Stimulated activated CD8-positive, alpha-beta memory T cell treated with anti-CD3 and anti-CD28 coated beads, Interleukin-4, amount 100 ng/mL, for 48 hours (primary cell): ENCODE measurements at regions not wholly inside any gene's neighbourhood (a gene's known extent, or its start where the extent isn't known, plus 50 kb on each side); places are given as distances from the start of the nearest gene placed in this dataset.

Experiments
- DNase-seq: peaks from one replicate; pipeline ENCODE4 v3.0.0-alpha.2; 2020

GRCh38 chr20:50258790-50259483, 68.3 kb downstream of the CEBPB start:
- no peak for DNase-seq

DNA sequence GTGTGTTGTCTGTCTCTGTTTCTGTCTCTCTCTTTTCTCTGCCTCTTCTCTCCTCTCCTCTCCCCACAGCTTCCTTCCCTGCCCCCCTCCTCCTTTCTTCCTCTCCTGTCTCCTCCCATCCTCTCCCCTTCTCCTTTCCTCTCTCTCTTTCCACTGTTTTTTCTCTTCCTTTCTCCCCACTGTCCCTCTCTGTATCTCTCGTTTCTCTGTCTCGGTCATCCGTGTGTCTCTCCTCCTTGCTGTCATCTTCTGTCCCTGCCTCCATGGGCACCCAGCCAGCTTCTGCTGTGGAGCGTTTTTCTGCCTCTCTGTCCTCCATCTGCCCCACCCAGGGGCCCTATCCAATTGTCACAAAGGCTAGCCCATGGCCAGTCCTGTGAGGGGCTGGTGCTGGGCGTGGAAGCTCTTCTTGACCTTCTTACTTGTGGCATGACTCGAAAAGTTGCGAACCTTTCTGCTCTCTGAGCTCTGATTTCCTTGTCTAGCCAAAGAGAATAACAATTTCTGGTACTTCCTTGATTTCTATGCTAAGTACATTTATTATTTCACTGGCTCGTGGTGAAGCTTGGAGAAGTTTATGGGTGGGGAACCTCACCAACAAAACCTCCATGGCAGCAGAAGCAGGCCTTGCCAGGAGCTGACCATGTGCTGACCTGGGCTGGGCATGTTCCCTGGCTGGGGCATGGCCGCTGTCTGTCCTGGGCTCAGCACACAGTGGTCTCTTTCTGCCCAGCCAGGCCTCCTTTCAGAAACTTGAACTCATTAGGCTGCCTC, 69.3 kb downstream of the CEBPB start:
- no peak for DNase-seq

DNA sequence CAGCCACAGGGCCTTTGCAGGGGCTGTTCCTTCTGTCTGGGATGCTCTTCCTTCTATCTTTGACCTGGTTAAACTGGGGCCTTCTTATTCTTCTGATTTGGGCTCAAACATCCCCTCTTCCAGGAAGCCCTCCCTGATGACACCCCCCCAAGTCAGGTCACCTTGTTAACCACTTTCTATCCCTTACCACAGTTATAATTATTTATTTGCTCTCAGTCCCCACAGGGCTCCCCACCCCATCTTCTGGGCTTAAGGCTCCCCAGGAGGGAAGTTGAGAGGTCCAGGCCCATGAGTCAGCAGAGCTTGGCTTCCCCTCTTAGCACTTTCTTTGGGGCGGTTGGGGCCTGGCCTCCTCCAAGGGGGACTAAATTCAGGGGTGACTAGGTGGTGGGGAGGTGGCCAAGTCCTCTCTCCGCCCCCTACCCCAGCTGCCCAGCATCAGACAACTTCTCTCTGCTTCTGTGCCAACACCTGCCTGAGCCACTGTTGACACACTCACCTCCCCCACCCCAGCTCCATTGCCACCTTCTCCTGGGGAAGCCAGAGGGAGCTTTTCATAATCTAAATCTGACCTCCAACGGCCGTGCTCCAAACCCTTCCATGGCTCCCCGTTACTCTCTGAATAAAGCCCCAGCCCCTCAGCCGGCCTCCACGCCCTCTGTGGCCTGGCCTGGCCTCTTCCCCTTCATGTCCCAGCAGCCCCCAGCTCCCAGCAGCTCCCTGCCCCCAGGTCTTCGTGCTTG, 70.0 kb downstream of the CEBPB start:
- DNase-seq, result no peak

DNA sequence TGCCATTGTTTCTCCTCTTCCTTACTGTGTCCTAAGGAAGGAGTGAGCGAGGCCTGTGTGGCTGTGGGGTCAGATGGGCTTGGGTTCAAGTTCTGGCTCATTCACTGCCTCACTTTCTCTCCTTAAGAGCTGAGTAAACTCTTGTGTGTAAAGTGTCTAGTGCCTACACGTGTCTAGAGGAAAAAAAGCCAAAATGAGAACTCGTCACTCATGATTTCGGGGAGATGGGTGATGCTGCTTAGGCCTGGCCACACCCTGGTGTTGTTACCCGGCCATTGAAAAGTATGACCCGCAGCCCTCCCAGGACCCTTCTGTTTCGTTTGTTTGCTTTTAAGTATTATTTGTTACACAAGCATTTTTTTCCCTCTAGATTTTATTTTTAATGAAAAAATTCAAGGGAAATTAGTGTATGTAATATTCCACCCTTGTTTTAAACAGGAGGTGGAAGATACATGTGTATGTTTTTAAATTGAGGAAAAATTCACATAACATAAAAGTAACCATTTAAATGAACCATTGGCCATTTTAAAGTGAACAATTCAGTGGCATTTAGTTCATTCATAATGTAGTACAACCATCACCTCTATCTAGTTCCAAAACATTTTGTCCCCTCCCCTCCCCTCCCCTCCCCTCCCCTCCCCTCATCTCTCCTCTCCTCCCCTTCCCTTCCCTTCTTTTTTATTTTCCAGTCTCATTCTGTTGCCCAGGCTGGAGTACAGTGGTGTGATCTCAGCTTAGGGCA, 71.0 kb downstream of the CEBPB start:
- no peak for DNase-seq

GRCh38 chr20:50263831-50264230, 73.2 kb downstream of the CEBPB start:
- DNase-seq, result no peak

DNA sequence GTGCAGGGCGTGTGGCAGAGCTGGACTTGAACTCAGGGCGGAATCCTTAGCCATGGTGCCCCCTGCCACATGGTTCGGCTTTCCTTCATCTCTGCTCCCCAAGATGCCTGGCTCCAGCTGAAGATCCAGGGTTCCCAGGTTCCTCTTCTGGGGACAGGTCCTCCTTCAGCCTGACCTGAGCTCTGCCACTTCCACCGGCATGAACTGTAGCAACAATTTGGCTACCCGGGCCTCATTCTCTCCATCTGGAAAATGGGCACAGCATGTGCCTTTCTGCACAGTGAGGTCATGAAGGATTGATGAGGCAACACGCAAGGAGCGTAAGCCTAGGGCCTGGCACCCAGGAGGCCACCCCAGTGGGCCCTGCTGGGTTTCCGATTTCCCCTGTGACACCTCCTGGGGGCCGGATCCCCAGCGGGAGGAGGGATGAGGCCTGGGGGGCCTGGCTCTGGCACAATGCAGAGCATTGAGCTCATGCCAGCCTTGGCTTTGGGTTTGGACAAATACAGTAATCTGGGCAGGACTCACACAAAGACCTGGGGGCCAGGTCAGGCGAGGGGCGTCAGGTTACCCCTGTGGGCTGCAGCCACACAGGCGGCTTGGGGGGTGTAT, 74.0 kb downstream of the CEBPB start:
- no peak for DNase-seq

DNA sequence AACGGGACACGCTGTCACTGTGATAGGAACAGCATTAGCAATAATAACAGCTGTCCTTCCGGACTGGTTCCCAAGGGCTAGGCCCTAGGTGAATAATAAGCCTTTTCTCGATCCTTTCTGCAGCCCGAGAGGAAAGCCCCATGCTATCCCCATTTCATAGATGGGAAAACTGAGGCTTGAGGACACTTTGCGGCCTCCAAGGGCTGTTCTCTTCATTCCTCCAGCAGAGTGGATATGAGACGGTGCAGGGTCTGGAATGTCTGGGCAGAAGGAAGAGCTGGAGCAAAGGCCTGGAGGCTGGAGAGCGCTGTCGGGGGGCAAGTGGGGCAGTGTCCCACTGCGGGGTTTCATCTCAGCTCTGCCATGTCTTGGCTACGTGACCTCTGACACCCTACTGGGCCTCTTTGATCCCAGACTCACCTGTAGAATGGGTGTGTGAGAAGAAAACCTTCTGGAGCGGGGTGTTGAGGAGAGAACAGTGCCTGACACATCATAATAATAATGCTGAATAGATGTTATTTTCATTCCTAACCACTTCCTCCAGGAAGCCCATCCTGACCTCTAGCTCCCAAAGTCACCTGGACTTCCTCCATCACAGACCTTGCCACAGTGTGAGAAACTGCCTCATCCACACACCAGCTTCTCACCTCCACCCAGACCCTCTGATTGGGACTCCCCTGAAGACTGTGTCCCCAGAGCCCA, 74.8 kb downstream of the CEBPB start:
- no peak for DNase-seq

GRCh38 chr20:50266293-50267040, 75.8 kb downstream of the CEBPB start:
- no peak for DNase-seq

GRCh38 chr20:50267041-50267865, 76.6 kb downstream of the CEBPB start:
- DNase-seq, result no peak

GRCh38 chr20:50267866-50268219, 77.2 kb downstream of the CEBPB start:
- DNase-seq, result no peak

DNA sequence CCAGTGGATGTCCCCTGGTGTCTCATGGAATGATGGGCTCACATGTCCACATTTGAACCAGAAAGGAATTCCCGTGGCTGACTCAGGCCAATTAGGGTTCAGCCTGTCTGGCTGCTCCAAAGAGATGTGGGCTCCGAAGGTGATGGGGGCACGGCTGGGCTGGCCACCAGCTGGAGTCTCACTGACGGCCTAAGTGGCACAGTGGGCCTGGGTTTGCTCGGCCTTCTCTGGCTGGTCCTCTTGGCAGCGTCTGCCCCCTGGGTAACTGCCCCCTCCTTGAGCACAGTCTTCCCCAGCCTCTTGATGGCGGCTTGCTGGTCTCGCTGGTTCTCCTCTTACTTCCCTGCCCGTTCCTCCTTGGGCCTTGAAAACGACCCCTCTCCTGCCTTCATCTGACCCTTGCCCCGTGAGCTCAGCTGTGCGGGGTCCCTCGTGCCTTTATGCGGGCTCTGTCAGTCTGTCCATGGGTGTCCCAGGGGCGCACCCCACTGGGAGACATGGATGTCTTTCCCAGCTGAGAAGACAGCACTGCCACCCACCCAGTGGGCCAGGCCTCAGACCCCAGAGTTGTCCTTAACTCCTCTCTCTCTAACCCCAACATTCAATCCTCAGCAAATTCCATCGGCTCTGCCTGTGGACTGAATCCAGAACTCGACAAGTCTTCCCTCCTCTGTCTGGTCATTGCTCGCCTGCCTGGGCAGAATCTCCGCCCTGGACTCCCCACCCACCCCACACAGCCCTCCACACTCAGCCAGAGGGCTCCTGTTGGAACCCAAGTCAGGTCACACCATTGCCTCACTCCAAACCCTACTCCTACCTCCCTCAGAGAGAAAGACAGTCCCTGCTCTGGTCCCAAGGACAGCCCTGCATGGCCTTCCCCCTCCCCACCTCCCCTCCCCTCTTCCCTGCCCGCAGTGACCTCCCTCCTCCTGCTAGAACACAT, 78.7 kb downstream of the CEBPB start:
- DNase-seq, result no peak

DNA sequence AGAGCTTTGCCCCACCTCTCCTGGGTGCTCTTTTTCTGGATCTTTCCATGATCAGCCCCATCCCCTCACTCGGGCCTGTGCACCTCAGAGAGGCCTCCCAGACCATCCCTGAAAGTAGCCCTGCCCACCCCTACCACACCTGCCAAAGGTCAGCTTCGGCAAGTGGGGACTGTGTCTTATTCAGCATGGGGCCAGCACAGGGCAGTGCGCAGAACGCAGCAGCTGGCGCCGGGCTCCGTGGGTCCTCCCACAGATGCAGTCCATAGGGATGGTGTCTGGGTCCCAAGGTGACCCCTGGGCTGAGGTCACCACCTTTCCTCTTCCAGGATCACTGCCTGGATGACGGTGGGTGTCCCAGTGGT, 79.4 kb downstream of the CEBPB start:
- DNase-seq, result no peak

DNA sequence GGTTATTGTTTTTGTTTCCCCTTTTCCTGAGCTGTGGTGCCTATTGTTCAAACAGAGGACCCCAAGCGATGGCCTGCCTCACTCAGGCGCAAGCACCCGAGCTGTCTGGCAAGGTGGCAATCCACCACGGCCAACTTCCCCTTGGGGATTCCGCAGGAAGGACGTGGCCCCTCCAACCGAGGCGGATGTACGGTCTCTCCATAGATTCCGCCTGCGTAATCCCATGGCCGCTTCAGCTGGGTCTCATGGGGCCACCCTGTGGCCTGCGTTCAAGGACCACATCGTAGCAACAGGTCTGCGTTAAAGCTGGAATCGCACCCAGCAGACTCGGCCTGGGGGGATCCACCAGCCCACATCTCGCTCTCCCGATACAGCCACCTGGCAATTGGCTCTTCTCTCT, 79.9 kb downstream of the CEBPB start:
- no peak for DNase-seq

DNA sequence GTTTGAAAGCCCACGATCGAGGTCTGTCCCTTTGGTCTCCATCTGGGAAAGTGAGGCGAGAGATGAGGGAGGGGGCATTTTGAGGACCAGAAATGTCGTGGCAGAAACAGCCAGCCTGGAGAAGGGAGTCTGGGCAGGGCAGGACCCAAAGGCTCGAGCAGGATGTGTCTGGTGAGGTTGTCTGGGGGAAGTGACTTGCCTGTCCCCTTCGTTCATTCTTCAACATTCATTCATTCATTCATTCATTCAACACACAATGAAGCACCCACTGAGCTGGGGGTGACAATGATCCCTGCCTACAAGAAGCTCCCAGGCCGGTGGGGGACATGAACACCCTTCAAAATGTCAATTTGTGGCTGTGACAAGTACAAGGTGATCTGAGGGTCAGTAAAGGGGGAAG, 80.5 kb downstream of the CEBPB start:
- DNase-seq, result no peak

GRCh38 chr20:50271612-50272011, 81.0 kb downstream of the CEBPB start:
- no peak for DNase-seq

GRCh38 chr20:50272030-50272723, 81.5 kb downstream of the CEBPB start:
- no peak for DNase-seq

DNA sequence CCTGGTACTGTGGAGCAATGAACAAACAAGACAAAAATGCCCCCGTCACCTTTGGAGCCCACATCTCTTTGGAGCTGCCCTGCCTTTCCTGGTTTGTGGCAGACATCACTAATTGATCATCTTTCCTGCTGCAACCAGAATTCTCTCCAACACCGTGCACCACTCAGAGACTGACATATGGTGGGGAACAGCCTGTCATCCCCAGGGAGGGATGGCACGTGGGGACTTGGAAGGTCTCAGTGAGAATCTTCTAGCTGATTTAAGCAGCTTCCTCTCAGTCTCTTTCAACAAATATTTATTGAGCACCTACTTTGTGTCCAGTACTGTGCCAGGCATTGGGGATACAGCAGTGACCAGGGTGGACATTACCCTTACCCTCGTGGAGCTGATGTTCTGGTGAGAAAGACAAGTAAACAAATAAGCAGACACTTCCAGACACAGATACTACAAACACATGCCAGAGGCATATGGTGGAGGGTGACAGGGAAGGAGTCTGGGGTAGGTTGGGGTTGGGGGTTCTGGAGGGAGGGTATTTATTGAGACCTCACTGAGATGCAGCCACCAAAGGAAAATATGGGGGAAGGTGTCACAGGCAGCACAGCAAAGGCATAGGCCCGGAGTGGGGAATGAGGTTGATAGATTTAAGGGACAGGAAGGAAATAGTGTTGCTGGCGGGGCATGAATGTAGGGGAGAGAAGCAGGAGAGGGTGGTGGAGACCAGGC, 82.3 kb downstream of the CEBPB start:
- no peak for DNase-seq
